HCT116 (cell line): ENCODE measurements at regions not wholly inside any gene's neighbourhood (a gene's known extent, or its start where the extent isn't known, plus 50 kb on each side); places are given as distances from the start of the nearest gene placed in this dataset.

ENCODE experiments used
- ATAC-seq: fragments of 200-7000 bp; cut with Tn5 transposase; 2 replicates; pipeline ENCODE4 v1.9.1; 2020; ENCODE audit warnings: mild to moderate bottlenecking, moderate library complexity
- BruUV-seq: library from RNA; stranded (reverse); fragments of 400-500 nt; replicated peaks from 2 replicates; lab custom pipeline; 2021; lab: Mats Ljungman, UMichigan
- CTCF ChIA-PET: fragments of 300-600 bp; sonication (Branson Sonifier 250); formaldehyde crosslinking; loops from one replicate; lab custom pipeline; 2021; ENCODE audit warnings: antibody characterized with exemption; lab: Charles Lee
- POLR2A ChIA-PET: fragments of 300-600, 350-600 bp; sonication (Branson Sonifier 250); formaldehyde crosslinking; loops from one replicate; lab custom pipeline; 2021; ENCODE audit warnings: antibody characterized with exemption; lab: Charles Lee
- RAD21 ChIA-PET, 2 experiments: fragments of 300-600 bp; sonication (Branson Sonifier 250); formaldehyde crosslinking; loops; one replicate each; lab custom pipeline; 2023; ENCODE audit warnings: low total read pairs in 2 of 2; ENCODE audit not compliant: uncharacterized antibody in 2 of 2, unreplicated experiment in 2 of 2, low non-redundant PET in 1 of 2; lab: Charles Lee
- DNase-seq: peaks from one replicate; pipeline ENCODE4 v3.0.0-alpha.2; 2010; ENCODE audit warnings: low read depth, low spot score
- H2AFZ ChIP-seq: fragments of 200-600 bp; shearing (Covaris generic), sonication (generic); 2 replicates; pipeline ENCODE4 v1.6.1; 2017; ENCODE audit warnings: low read depth, mixed run types, mixed read lengths, antibody characterized with exemption, low read length; ENCODE audit not compliant: poor library complexity, severe bottlenecking
- H3K27ac ChIP-seq: 2 replicates; pipeline ENCODE4 v1.5.1; 2012; ENCODE audit warnings: low read depth, low read length
- H3K27me3 ChIP-seq: fragments of 200-600 bp; sonication (generic); 2 replicates; pipeline ENCODE4 v1.6.1; 2016; ENCODE audit warnings: mixed run types, low read length, mixed read lengths; ENCODE audit not compliant: insufficient read depth
- H3K36me3 ChIP-seq, 2 experiments: fragments of 200-500 bp in 1 of 2; fragments of 200-600 bp in 1 of 2; sonication (Bioruptor generic) in 1 of 2; sonication (generic) in 1 of 2; 2 replicates each; pipeline versions ENCODE4 v1.5.1 to v1.6.1; 2014 to 2016; ENCODE audit warnings: low read length in 2 of 2, inconsistent platforms in 1 of 2, mixed read lengths in 1 of 2, mixed run types in 1 of 2; ENCODE audit not compliant: insufficient read depth in 2 of 2, control insufficient read depth in 1 of 2
- H3K4me1 ChIP-seq, 2 experiments: fragments of 200-600 bp in 1 of 2; sonication (generic) in 1 of 2; 2 replicates each; pipeline versions ENCODE4 v1.5.1 to v1.6.1; 2012 to 2017; ENCODE audit warnings: low read length in 2 of 2, inconsistent platforms in 1 of 2, mild to moderate bottlenecking in 1 of 2, mixed read lengths in 1 of 2, mixed run types in 1 of 2, moderate library complexity in 1 of 2; ENCODE audit not compliant: insufficient read depth in 2 of 2, control insufficient read depth in 1 of 2
- H3K4me2 ChIP-seq: fragments of 200-600 bp; sonication (generic); 2 replicates; pipeline ENCODE4 v1.6.1; 2017; ENCODE audit warnings: mixed run types, low read length, mixed read lengths
- H3K4me3 ChIP-seq, 2 experiments: fragments of 200-600 bp in 1 of 2; sonication (generic) in 1 of 2; replicated peaks in 1 of 2; 2 replicates each; pipeline ENCODE4 v1.5.1; 2011 to 2016; ENCODE audit warnings: low read length in 2 of 2, control low read depth in 1 of 2, low read depth in 1 of 2, mild to moderate bottlenecking in 1 of 2, mixed read lengths in 1 of 2, mixed run types in 1 of 2
- H3K79me2 ChIP-seq: fragments of 200-600 bp; sonication (generic); 2 replicates; pipeline ENCODE4 v1.6.1; 2017; ENCODE audit warnings: mild to moderate bottlenecking, mixed run types, low read length, moderate library complexity, mixed read lengths; ENCODE audit not compliant: insufficient read depth
- H3K9ac ChIP-seq: fragments of 200-600 bp; sonication (generic); 2 replicates; pipeline ENCODE4 v1.6.1; 2016; ENCODE audit warnings: low read length, mixed read lengths
- H3K9me2 ChIP-seq: fragments of 200-600 bp; sonication (generic), shearing (Covaris generic); 2 replicates; pipeline ENCODE4 v1.6.1; 2017; ENCODE audit warnings: mixed run types, mild to moderate bottlenecking, moderate library complexity; ENCODE audit not compliant: insufficient read depth
- H3K9me3 ChIP-seq, 2 experiments: fragments of 200-500 bp in 1 of 2; fragments of 200-600 bp in 1 of 2; sonication (Bioruptor generic) in 1 of 2; sonication (generic) in 1 of 2; 2 replicates each; pipeline ENCODE4 v1.6.1; 2014 to 2017; ENCODE audit warnings: low read length in 2 of 2, mixed read lengths in 2 of 2, inconsistent platforms in 1 of 2, low read depth in 1 of 2, mild to moderate bottlenecking in 1 of 2, mixed run types in 1 of 2, moderate library complexity in 1 of 2; ENCODE audit not compliant: control insufficient read depth in 1 of 2, insufficient read depth in 1 of 2
- H4K20me1 ChIP-seq: fragments of 200-600 bp; sonication (generic), shearing (Covaris generic); 2 replicates; pipeline ENCODE4 v1.6.1; 2017; ENCODE audit warnings: mixed run types, mild to moderate bottlenecking, moderate library complexity; ENCODE audit not compliant: insufficient read depth
- ATF3 ChIP-seq: IDR thresholded peaks from 2 replicates; pipeline ENCODE4 v1.6.1; 2012
- CBX3 ChIP-seq: IDR thresholded peaks from 2 replicates; pipeline ENCODE4 v1.6.1; 2012; ENCODE audit warnings: low read depth
- CEBPB ChIP-seq: IDR thresholded peaks from 2 replicates; pipeline ENCODE4 v1.6.1; 2012; ENCODE audit warnings: low read depth
- EZH2 ChIP-seq: fragments of 200-600 bp; sonication (generic); IDR thresholded peaks from 2 replicates; pipeline ENCODE4 v1.6.1; 2017; ENCODE audit warnings: antibody characterized with exemption, mixed run types
- EZH2phosphoT487 ChIP-seq: fragments of 200-600 bp; IDR thresholded peaks from 2 replicates; pipeline ENCODE4 v1.6.1; 2018; ENCODE audit warnings: antibody characterized with exemption, borderline replicate concordance
- FOSL1 ChIP-seq: IDR thresholded peaks from 2 replicates; pipeline ENCODE4 v1.6.1; 2012; ENCODE audit warnings: low read depth
- MAX ChIP-seq: IDR thresholded peaks from 2 replicates; pipeline ENCODE4 v1.6.1; 2012
- POLR2A ChIP-seq: IDR thresholded peaks from 2 replicates; pipeline ENCODE4 v1.7.0; 2011; ENCODE audit warnings: borderline replicate concordance; ENCODE audit not compliant: insufficient read depth, insufficient read length; ENCODE audit errors: extremely low read depth
- POLR2AphosphoS5 ChIP-seq: IDR thresholded peaks from 2 replicates; pipeline ENCODE4 v1.6.1; 2011; ENCODE audit warnings: mild to moderate bottlenecking, low read depth, low read length, moderate library complexity
- RAD21 ChIP-seq: IDR thresholded peaks from 2 replicates; pipeline ENCODE4 v1.6.1; 2012; ENCODE audit warnings: low read depth, mild to moderate bottlenecking
- SIN3A ChIP-seq: IDR thresholded peaks from 2 replicates; pipeline ENCODE4 v1.6.1; 2012; ENCODE audit warnings: low read depth
- TCF7L2 ChIP-seq: IDR thresholded peaks from 2 replicates; pipeline ENCODE4 v1.7.0; 2011; ENCODE audit warnings: borderline replicate concordance, inconsistent platforms; ENCODE audit not compliant: insufficient read depth, insufficient read length; ENCODE audit errors: extremely low read depth
- YY1 ChIP-seq: IDR thresholded peaks from 2 replicates; pipeline ENCODE4 v1.6.1; 2011; ENCODE audit warnings: low read length, low read depth, moderate library complexity, mild to moderate bottlenecking; ENCODE audit not compliant: insufficient replicate concordance; ENCODE audit errors: extremely low read depth
- ZFX ChIP-seq: fragments of 450-650 bp; IDR thresholded peaks from 2 replicates; pipeline ENCODE4 v1.6.1; 2017
- intact Hi-C: fragments of 100-400 bp; cut with micrococcal nuclease; formaldehyde crosslinking; loops from 2 replicates; pipeline ENCODE4 v1.10.0; 2022
- TF ChIP-seq, protein P1 (sequence below): IDR thresholded peaks from 2 replicates; pipeline ENCODE4 v1.6.1; 2011; ENCODE audit warnings: mild to moderate bottlenecking, low read length, moderate library complexity; ENCODE audit not compliant: insufficient replicate concordance; ENCODE audit errors: extremely low read depth
- TF ChIP-seq, protein P2 (sequence below), 3 experiments: fragments of 200-600 bp in 1 of 3; sonication (generic) in 1 of 3; IDR thresholded peaks in 2 of 3; conservative IDR thresholded peaks in 1 of 3; 2 replicates each; pipeline ENCODE4 v1.5.1; 2012 to 2017; ENCODE audit warnings: low read depth in 2 of 3, low read length in 2 of 3, antibody characterized with exemption in 1 of 3, borderline replicate concordance in 1 of 3, control low read depth in 1 of 3, mild to moderate bottlenecking in 1 of 3, mixed read lengths in 1 of 3, mixed run types in 1 of 3, moderate library complexity in 1 of 3; ENCODE audit not compliant: insufficient read depth in 1 of 3

DNA sequence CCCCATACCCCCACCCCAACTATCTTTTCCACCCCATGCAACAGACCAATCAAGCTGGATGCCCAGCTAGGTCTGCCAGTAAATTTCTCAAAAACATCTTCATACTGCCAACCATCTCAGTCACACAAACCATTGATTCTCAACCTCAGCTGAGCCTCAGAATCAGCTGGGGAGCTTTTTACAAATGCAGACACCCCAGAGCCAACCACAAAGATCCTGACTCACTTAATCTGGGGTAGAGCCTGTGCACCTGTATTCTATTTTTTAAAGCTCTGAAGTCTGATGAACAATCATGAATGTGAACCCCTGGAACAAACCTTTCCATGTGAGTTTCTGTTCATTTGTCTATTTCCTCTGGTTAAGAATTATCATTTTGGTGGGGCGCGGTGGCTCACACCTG, 66.0 kb downstream of the ZNF281 start:
- DNase-seq (no peak), ATAC-seq (no peak)
- no peak overlapping the region for H3K4me3 ChIP-seq
- H3K79me2 ChIP-seq: no peaks in the 10 kb centered on the region
- H3K27ac ChIP-seq: no peak overlapping the region
- H3K4me2 ChIP-seq: no peak overlapping the region
- ChIA-PET POLR2A (no interaction called here), RAD21 (no interaction called here), CTCF (no interaction called here)
- intact Hi-C loops: no loop called here
- no peak overlapping the region for H3K9ac ChIP-seq
- H3K27me3 ChIP-seq: no peaks in the 10 kb centered on the region
- peaks cover 6 to 8% of the 10 kb centered on the region in 2 experiments for H3K4me1 ChIP-seq
- no peaks in the 10 kb centered on the region for H3K9me2 ChIP-seq
- H3K9me3 ChIP-seq: no peaks in the 10 kb centered on the region
- H2AFZ ChIP-seq: no peak overlapping the region
- no peaks in the 10 kb centered on the region for H3K36me3 ChIP-seq
- H4K20me1 ChIP-seq: no peaks in the 10 kb centered on the region
- TF ChIP-seq, protein P1, sequence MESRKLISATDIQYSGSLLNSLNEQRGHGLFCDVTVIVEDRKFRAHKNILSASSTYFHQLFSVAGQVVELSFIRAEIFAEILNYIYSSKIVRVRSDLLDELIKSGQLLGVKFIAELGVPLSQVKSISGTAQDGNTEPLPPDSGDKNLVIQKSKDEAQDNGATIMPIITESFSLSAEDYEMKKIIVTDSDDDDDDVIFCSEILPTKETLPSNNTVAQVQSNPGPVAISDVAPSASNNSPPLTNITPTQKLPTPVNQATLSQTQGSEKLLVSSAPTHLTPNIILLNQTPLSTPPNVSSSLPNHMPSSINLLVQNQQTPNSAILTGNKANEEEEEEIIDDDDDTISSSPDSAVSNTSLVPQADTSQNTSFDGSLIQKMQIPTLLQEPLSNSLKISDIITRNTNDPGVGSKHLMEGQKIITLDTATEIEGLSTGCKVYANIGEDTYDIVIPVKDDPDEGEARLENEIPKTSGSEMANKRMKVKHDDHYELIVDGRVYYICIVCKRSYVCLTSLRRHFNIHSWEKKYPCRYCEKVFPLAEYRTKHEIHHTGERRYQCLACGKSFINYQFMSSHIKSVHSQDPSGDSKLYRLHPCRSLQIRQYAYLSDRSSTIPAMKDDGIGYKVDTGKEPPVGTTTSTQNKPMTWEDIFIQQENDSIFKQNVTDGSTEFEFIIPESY: no peak
- TF ChIP-seq CBX3: no peak
- no peak for TF ChIP-seq YY1
- no peak for TF ChIP-seq POLR2AphosphoS5
- TF ChIP-seq FOSL1: no peak
- no peak for TF ChIP-seq ZFX
- no peak for TF ChIP-seq EZH2phosphoT487
- TF ChIP-seq MAX: no peak
- TF ChIP-seq TCF7L2: no peak
- TF ChIP-seq EZH2: no peak
- no peak for TF ChIP-seq ATF3
- no peak for TF ChIP-seq RAD21
- TF ChIP-seq CEBPB: no peak
- no peak for TF ChIP-seq POLR2A
- TF ChIP-seq, protein P2, sequence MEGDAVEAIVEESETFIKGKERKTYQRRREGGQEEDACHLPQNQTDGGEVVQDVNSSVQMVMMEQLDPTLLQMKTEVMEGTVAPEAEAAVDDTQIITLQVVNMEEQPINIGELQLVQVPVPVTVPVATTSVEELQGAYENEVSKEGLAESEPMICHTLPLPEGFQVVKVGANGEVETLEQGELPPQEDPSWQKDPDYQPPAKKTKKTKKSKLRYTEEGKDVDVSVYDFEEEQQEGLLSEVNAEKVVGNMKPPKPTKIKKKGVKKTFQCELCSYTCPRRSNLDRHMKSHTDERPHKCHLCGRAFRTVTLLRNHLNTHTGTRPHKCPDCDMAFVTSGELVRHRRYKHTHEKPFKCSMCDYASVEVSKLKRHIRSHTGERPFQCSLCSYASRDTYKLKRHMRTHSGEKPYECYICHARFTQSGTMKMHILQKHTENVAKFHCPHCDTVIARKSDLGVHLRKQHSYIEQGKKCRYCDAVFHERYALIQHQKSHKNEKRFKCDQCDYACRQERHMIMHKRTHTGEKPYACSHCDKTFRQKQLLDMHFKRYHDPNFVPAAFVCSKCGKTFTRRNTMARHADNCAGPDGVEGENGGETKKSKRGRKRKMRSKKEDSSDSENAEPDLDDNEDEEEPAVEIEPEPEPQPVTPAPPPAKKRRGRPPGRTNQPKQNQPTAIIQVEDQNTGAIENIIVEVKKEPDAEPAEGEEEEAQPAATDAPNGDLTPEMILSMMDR (IDR thresholded peaks at IDR 0.05 in 2 of 3, conservative IDR thresholded peaks at IDR 0.05 in 1 of 3; ENCODE audit: borderline replicate concordance in 1 of 3, insufficient read depth in 1 of 3, low read depth in 2 of 3, low read length in 2 of 3): no peak
- TF ChIP-seq SIN3A: no peak
- no TSS peak for BruUV-seq
